ENCODE measurements at regions not wholly inside any gene's neighbourhood (a gene's known extent, or its start where the extent isn't known, plus 50 kb on each side); places are given as distances from the start of the nearest gene placed in this dataset.
"Not testable (repeated sequence)": the region's sequence is repeated elsewhere in the genome, so short reads cannot be mapped to it uniquely, and the experiment has no call there.

DNA sequence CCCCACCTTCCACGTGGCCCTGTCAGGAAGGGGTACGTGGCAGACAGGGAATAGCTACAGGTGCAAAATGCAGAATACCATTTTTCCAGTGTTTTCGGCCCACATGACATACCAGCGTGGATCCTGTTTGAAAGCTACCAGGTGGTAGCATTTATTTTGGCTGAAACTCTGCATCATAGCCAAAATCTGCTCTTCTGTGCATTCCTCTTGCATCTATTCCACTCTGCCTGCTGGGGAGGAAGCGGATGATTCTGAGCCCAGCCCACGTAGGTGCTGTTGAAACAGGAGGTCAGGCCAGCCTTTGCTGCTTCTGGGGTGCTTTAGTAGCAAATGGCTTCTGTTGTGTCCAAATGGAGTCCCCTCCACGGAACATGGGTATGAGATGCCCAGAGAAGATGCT lies 670.9 kb upstream of the EEF2KMT start:
- DNase-seq (ENCODE audit: low read depth in 2 of 2): no peak

DNA sequence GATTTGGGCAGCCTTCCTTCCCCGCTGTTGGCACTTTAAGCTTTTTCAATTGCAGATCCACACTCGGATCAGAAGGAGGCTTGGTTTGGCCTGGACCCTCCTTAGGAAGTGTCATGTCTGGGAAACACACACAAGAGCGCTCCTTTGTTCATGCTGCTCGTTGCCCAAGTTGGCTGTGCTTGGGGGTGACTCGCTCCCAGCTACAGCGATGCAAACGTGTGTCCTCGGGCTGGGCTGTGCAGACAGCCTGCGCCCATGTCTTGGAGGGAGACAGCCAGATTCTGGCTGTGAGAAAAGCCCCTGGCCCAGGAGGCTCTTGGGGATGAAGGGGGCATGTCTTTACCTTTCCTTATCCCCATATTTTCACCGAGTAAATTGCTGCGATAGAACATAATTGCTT lies 665.6 kb upstream of the EEF2KMT start:
- DNase-seq (ENCODE audit: low read depth in 2 of 2): no peak

DNA sequence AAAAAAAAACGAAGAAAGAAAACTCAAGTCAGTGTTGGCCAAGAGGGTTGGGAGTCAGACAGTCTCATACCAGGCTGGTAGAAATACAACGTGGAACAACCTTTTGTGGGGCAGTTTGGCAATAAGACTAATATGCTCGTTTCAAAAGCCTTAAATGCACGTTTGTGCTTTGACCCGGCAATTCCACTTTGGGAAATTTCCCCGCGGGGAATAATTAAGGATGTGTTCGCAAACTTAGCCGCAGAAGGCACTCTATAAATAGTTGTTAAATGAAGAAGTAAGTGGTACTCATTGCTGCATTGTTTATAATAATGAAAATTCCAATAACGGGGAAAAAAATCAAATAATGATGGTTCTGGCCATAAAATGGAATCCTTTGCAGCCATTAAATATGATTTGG lies 664.8 kb upstream of the EEF2KMT start:
- no peak for DNase-seq (ENCODE audit: low read depth in 2 of 2)

DNA sequence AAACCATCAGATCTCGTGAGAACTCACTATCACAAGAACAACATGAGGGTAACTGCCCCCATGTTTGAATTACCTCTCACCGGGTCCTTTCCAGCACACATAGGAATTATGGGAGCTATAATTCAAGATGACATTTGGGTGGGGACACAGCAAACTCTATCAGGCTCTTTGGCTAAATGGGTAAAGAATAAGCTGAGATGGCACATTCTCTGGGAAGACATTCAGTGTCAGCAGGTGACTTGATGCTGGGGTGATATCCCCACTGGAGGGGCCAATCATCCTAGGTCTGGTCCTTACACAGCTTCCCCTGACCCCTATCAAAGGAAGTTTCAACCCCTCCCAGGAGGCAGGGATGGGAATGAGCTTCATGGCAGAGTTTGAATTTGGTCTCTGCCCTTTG lies 664.0 kb upstream of the EEF2KMT start:
- DNase-seq (ENCODE audit: low read depth in 2 of 2): no peak

DNA sequence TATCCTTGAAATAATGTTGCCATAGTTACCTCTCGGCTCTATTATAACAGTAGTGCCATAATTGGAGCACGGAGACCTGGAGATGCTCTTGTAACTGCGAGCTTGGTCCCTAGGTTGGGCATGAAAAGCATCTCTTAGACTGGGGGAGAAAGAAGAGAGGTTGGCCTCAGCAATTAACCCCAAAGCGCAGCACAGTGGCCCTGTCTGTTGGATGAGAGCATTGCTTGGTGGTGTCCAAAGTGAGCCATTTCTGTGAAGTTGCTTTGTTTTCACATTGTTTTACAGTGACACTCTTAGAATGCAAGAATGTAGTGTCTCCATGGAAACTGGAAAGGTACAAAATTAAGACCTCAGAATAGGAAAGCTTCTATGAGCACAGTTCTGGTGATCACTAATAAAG lies 660.7 kb upstream of the EEF2KMT start:
- DNase-seq (ENCODE audit: low read depth in 2 of 2): no peak

DNA sequence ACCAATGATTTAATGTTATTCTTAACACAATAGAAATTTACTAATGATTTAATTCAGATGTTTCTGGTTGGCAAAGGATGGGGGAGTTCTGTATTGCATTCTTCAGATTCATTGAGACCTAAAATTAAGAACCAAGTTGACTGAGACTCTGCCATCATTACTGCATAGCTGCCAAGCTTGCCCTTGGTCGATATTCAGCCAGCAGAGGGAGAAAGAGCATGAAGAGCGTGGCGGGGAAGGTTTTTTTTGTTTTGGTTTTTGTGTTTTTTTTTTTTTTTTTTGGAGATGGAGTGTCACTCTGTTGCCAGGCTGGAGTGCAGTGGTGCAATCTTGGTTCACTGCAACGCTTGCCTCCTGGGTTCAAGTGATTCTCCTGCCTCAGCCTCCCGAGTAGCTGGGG lies 659.4 kb upstream of the EEF2KMT start:
- DNase-seq (ENCODE audit: low read depth in 2 of 2): no peak

DNA sequence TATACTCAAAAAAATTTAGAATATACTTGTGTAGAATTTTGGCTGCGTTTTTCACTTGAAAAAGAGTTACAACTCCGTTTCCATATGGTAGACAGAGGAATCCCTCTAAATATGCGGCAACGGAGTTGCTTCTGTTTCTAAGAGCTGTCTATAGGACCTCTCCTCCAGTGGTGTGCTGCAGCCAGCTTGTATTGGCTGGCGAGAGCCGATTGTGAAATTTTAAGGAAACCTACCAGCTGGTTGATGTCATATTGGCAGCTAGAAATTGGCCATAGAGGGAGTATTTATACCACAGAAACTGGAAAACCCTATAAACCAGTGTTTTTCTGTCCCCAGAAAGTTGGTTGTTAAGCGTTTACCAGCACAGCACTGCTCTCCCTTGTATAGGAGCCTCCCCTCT lies 655.8 kb upstream of the EEF2KMT start:
- DNase-seq (ENCODE audit: low read depth in 2 of 2): no peak

DNA sequence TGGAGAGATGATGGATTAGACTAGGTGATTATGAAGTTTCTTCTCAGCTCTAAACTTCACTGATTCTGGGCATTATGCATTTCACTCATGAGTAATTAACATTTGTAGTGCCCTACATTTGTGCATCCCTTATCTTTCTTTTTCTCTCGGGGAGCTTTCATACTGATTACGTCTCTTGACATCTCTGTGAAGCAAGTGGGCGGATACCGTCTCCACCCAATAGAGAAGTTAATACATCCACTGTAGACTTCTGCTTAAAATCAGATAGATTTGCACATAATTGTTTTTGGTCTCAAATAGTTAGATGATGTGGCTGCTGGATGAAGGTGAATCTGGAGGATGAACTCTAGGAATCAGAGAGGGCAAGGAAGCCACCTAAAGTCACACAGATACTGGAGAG lies 653.6 kb upstream of the EEF2KMT start:
- no peak for DNase-seq (ENCODE audit: low read depth in 2 of 2)

DNA sequence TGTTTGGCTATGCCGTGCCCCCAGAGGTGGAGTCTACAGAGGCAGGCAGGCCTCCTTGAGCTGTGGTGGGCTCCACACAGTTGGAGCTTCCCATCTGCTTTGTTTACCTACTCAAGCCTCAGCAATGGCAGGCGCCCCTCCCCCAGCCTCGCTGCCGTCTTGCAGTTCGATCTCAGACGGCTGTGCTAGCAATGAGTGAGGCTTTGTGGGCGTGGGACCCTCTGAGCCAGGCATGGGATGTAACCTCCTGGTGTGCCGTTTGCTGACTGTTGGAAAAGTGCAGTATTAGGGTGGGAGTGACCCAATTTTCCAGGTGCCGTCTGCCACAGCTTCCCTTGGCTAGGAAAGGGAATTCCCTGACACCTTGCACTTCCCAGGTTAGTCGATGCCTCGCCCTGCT lies 652.8 kb upstream of the EEF2KMT start:
- DNase-seq (ENCODE audit: low read depth in 2 of 2): not testable (repeated sequence)

DNA sequence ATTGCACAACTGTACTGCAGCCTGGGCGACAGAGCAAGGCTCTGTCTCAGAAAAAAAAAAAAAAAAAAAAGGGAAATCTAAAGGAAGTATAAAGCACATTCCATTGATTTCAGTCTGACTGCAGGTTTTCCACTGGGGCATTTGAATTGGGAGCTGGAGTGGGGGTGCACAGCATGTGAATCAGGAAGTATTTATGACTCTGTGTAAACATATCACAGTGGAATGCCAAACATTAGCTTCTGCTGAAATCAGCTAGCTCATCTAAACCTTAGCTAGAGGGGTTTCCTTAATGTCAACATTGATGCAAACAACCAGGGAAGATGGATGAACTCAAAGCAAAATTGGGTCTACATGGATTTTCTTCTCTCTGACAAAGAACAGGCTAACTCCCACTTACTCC lies 641.0 kb upstream of the EEF2KMT start:
- DNase-seq (ENCODE audit: low read depth in 2 of 2): no peak

DNA sequence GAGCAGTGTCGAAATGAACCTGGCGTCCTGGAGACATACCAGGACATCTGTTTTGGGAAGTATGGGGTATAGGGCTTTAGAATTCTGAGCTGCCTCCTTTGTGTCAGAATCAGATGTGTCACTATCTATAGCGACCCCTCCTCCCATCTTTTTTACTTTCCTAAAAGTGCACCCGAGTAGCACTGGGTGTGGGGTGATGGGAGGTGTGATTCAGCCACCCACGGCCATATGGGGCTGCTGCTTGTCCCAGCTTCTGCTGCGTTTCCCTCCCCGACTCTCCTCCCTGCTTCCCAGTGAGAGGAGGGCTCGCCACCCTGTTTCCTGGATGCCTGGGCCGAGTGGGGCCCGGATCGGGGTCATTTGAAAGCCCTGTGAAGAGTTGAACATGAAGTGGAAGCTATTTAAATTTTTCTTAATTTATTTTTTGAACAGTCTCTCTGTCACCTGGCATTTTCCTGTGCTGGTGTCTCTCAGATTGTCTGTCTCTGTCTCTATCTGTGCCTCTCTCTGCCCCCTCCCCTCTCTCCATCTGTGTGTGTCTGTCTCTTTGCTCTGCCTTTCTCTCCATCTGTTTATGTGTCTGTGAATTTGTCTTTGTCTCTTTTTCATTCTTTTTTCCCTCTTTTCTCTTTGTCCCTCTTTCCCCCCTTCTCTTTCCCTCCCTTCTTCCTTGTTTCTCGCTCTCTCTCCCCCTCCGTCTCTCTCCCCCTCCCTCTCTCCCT lies 638.8 kb upstream of the EEF2KMT start:
- DNase-seq (ENCODE audit: low read depth in 2 of 2): no peak

DNA sequence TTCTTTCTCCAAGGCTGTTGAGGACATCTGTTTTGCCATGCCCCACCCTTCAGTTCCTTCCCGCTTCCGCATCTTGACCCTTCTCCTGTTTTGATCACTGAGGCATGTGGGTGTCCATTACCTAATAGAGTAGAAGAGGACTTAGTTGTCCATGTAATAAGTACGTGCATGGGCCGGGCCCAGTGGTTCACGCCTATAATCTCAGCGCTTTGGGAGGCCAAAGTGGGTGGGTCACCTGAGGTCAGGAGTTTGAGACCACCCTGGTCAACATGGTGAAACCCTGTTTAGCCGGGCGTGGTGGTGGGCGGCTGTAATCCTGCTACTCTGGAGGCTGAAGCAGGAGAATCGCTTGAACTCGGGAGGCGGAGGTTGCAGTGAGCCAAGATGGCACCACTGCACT lies 637.8 kb upstream of the EEF2KMT start:
- DNase-seq (ENCODE audit: low read depth in 2 of 2): no peak

DNA sequence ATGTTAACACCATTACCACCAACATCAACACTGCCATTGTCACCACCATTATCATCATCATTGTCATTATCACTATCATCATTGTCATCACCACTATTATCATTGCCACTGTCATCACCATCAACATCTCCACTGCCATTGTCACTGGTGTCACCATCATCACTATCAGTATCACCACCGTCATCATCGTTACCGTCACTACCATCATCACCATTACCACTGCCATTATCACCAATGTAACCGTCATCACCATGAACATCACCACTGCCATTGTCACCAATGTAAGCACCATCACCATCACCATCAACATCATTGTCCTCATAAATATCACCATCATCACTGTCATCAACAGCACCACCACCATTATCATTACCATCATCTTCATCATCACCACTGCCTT lies 633.2 kb upstream of the EEF2KMT start:
- DNase-seq (ENCODE audit: low read depth in 2 of 2): no peak

DNA sequence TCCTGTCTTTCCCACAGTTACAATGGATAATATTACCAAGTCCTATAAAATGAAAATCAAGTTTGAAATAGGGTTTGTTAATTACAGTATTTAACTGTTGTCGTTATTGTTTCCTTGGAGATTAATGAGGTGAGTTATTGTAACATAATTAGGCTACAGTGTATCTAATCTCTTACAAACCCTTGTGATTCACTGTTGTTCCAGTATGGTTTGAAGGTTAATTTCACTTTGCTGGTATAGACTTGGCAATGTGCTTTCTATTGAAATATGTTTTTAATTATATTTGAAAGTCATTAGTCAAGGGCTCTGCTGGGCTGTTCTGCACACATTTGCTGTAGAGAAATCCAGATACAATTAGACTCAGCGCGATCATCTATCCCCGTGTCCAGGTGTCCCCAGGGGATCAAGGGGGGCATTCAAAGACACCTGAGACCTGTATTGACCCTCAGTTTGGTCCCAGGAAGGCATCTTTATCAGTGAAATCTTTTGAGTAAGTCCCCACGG lies 624.6 kb upstream of the EEF2KMT start:
- no peak for DNase-seq (ENCODE audit: low read depth in 2 of 2)

DNA sequence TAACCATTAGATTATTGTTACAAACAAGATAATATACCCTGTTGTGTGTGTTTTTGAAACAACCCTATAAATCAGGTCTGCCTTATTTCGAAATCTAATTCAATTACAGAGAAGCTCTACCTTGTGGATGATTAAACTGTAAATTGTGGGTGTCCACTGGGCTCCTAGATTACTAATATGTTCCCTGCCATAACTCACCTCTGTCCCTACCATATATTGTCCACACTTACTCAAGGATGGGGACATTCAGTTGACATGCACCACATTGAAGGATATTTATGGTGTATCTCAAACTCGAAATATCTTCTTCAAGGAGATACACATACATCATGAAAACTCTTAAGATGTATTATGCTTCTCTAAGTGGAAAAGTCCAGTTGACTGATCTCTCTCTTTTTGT lies 617.6 kb upstream of the EEF2KMT start:
- no peak for DNase-seq (ENCODE audit: low read depth in 2 of 2)

DNA sequence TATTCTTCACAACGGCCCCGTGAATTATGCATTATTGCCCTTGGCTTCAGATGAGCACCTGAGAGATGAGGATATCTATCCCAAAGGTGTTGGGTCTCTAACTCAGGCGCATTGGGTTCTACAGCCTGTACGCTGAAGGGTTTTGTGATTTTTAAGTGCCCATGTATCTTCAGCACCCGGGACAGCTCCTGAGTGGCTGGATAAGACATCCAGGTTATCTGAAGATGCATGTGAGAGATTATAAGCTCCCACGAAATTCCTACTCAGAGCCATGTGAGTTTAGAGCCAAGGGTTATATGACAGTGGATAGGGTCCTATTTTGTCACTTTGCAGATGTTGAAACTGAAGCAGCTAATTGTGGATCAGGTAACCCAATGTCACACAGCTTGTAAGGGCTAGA lies 612.3 kb upstream of the EEF2KMT start:
- no peak for DNase-seq (ENCODE audit: low read depth in 2 of 2)

DNA sequence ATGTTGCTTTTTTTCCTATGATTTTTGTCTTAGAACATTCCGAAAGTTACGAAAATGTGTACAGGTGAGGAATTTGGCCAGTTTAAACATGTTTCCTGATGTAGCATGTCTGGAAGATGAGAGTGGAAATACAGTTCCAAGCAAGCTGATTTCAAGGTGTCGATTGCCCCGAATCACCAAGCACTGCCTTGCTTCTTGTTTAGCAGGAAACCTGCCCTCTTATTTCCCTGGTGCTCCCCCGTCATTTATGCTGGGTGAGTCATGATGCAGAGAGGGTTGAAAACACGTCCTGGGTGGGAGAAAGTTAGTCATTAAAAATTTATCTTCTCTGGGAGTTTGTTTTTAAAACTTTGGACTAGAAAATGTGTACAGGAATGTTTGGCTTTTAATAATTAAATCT lies 608.6 kb upstream of the EEF2KMT start:
- DNase-seq (ENCODE audit: low read depth in 2 of 2): no peak

DNA sequence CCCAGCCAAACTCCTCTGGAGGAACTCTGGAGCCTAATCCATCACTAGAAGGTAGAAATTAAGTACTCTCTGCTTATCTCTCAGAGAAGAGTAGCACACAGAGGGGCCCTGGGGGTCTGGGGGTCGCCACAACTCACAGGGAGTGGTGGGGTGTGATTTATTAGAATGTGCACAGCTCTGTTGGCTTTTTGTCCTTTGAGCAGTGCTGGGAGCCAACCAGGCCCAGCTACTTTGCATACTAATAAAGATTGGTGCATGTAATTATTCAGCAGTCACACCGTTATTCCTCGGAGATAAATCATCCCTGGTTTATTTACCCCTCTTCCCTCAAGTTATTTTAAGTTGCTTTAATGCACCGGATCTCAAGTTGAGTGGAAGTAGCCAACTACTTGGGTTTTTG lies 606.7 kb upstream of the EEF2KMT start:
- DNase-seq (ENCODE audit: low read depth in 2 of 2): no peak

DNA sequence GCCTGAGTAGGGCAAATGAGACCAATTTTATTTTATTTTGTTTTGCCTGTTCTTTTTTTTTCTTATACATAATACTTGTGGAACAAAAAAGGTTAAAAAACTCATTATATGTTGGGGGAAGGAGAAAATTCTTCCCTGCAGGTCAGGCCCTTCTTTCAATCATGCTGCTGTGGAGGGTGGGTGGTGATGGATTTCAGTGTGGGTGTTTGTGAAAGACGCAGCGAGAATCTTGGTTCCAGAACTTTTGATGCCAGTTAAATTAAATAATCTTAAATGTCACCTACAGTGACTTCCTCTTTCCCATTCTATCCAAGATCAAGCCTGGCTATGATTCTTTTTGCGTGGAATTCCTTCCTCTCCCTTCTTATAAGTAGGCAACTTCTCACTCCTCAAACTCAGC lies 595.8 kb upstream of the EEF2KMT start:
- DNase-seq (ENCODE audit: low read depth in 2 of 2): no peak

DNA sequence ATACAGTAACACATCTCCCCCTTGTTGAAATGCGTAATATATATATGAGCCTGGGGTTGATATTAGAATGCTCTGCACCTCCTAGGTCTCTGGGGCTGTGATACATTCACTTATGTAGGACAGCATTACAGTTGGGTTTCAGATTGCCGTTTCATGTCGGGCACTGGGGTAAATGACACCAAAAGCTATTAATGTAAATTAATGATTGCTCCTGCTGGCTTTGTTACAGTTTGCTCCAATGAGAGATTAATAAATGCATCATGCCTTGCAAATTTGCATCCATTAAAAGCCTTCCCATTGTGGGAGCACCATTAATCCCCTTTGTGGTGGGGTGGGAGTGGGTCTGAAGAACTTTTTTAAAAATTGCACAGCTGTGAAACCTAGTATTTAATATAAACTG lies 584.4 kb upstream of the EEF2KMT start:
- DNase-seq (ENCODE audit: low read depth in 2 of 2): no peak

DNA sequence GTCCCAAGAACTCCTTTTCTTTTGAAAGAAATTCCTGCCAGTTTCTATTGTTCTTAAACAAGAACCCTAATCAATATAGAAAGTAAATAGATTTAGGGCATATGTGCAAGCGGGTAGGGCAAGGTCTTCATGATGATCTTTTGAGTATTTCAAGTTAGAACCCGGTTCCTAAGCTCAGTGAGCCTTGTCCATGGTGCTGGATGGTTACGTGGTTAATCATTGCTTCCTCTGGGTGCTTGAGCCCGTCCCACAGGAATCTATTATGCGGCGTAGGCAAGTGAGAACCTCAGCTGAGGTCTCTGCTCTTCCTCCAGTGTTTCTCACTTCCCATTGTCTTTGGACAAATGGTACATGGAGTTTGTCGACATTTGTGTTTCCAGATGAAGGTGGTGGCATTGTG lies 580.8 kb upstream of the EEF2KMT start:
- no peak for DNase-seq (ENCODE audit: low read depth in 2 of 2)

DNA sequence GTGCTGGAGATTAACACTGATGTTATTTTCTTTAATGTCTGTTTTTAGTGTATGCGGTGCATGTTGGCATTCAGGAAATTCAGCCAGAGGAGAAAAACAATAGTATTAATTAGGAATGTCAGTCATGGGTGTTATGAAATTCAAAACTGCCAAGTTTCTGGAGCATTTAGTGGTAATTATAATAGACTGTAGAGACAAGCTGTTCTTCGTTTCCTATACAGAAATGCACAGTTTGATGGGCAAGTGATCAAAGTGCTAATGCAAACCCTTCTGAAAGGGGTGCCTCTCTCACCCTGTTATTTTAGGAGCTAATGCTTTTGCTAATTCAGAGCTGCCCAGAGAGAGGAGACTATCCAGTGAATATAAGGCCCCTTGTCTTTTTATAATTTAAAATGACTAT lies 573.8 kb upstream of the EEF2KMT start:
- DNase-seq (ENCODE audit: low read depth in 2 of 2): no peak

DNA sequence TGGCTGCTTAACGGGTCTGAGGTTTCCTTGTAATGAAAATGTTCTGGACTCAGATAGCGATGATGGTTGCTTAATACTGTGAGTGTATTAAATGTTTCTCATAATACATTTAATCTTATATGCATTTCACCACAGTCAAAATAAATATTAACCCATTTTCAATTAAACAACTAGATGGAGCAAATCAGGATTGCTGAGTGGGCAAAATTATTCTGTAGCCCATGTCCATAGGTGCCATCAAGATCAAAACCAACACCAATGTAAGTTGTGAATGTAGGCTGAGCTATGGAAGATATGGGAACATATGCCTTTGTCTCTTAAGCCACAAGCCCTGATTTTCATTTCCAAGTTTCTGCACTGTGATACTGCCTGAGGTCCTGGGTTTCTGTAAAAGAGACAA lies 572.6 kb upstream of the EEF2KMT start:
- no peak for DNase-seq (ENCODE audit: low read depth in 2 of 2)

DNA sequence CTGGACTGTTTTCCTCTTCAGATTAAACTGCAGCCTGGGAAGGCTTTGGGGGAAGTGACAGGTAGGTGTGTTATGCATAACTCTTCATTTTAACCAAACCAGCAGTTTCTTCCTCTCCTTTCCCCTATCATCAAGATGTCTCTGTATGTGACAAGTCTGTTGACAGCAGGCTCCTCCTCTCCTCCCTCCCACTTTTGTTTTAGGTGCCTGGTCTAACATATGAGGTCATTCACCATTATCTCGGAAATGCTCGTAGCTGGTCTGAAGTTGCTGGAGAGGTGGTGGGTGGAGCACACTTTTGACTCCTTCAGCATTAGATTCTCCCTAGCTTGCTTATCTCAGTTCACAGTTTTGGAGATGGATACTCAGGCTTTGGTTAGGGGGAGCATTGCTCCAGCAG lies 571.0 kb upstream of the EEF2KMT start:
- DNase-seq (ENCODE audit: low read depth in 2 of 2): no peak

Data from stimulated activated CD8-positive, alpha-beta memory T cell treated with anti-CD3 and anti-CD28 coated beads, Interleukin-15, amount 100 ng/mL, for 4 hours (primary cell).